Effector memory CD4-positive, alpha-beta T cell (primary cell): ENCODE measurements at regions not wholly inside any gene's neighbourhood (a gene's known extent, or its start where the extent isn't known, plus 50 kb on each side); places are given as distances from the start of the nearest gene placed in this dataset.

ENCODE experiments used
- DNase-seq, 3 donors: peaks; one replicate each; pipeline ENCODE4 v3.0.0-alpha.2; 2020
- H3K27ac ChIP-seq: 2 replicates; pipeline ENCODE4 v1.7.0; 2013; ENCODE audit warnings: mild to moderate bottlenecking, low read length, moderate library complexity; ENCODE audit not compliant: insufficient read depth, poor library complexity, severe bottlenecking
- H3K27me3 ChIP-seq: replicated peaks from 2 replicates; pipeline ENCODE4 v1.7.0; 2013; ENCODE audit warnings: mild to moderate bottlenecking, low read length; ENCODE audit not compliant: insufficient read depth, control insufficient read depth, poor library complexity, severe bottlenecking
- H3K36me3 ChIP-seq: 2 replicates; pipeline ENCODE4 v1.7.0; 2013; ENCODE audit warnings: mild to moderate bottlenecking, low read length, moderate library complexity; ENCODE audit not compliant: control insufficient read depth, insufficient read depth
- H3K4me1 ChIP-seq: 2 replicates; pipeline ENCODE4 v1.7.0; 2013; ENCODE audit warnings: low read length, mild to moderate bottlenecking; ENCODE audit not compliant: control insufficient read depth, insufficient read depth, poor library complexity, severe bottlenecking
- H3K4me3 ChIP-seq: 2 replicates; pipeline ENCODE4 v1.7.0; 2013; ENCODE audit warnings: low read length, low read depth, mild to moderate bottlenecking; ENCODE audit not compliant: insufficient read depth, poor library complexity, severe bottlenecking
- H3K9me3 ChIP-seq: 2 replicates; pipeline ENCODE4 v1.7.0; 2013; ENCODE audit warnings: mild to moderate bottlenecking, low read length, moderate library complexity; ENCODE audit not compliant: control insufficient read depth

DNA sequence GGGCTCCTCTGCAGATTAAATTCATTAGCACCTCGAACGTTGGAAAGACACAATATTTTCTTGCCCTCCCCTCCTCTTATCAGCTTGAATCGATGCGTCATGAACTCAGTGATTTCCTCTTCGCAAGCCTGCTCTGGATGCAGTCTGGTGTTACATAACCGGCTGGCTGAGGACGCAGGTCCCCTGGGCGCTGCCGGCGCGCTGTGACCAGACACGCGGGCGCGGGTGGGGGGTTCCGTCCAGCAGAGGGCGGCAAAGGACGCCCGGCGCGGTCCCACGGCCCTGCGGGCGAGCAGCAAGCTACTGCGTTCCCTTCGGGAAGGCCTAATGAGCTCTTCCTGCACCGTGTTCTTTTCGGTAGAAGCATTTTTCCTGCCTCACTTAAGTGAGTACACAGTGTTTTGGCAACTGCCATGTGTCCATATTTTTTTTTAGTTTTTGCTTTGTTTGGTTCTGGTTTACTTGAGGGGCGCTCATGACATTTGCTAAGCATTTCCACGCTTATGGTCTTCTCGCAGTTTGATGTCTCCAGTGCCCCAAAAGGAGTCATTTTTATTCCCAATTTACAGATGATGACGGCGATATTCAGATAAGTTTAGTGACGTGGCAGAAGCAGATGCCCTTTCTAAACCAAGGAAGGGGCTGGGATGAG, 112.2 kb upstream of the MBNL2 start:
- no peaks in the 10 kb centered on the region for H3K36me3 ChIP-seq
- DNase-seq: peak; percentile 64 to 69 (median 69)
- H3K4me3 ChIP-seq: no peak overlapping the region
- H3K27ac ChIP-seq: no peak overlapping the region
- peaks cover 6% of the 10 kb centered on the region for H3K4me1 ChIP-seq
- H3K9me3 ChIP-seq: no peaks in the 10 kb centered on the region
- H3K27me3 ChIP-seq: no peaks in the 10 kb centered on the region

DNA sequence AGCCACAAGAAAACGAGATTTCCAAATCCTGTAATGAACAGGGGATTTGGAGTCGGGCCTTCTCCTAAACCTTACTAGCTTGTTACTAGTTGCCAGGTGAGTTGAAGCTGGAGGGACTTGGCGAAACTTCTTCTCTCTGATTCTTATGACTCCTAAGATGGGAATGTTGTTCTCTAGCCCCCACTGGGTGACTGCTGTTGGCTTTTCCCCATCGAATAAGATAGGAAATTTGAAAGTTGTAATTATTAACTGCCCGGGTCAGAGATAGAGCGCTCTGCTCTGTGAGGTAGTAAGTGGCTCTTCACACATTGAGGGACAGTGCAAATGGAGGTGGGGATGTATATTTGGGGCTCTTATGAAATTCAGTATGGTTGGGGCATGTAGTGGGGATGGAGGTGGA, 111.2 kb upstream of the MBNL2 start:
- Histone ChIP-seq H3K27ac (no peak overlapping the region), H3K36me3 (no peaks in the 10 kb centered on the region), H3K4me3 (no peak overlapping the region), H3K4me1 (peaks cover 6% of the 10 kb centered on the region), H3K9me3 (no peaks in the 10 kb centered on the region), H3K27me3 (no peaks in the 10 kb centered on the region)
- DNase-seq: no peak

DNA sequence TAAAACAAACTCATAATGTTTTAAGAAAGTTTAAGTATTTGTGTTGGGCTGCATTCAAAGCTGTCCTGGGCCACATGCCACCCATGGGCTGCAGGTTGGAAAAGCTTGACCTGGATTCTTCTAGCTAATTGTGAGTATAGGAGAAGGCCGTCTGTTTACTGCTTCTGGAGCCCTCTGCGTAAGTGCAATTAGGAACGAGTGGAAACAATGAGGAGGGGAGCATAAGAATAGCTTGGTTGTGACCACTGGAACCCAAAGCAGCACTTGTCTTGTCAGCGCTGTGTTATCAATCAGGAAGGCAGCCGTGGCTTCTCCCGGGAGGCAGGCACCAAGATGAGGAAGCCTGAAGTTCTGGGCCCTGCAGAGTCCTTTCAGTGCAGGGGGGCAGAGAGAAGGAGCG, 110.4 kb upstream of the MBNL2 start:
- peaks cover 6% of the 10 kb centered on the region for H3K4me1 ChIP-seq
- no peak overlapping the region for H3K4me3 ChIP-seq
- no peak overlapping the region for H3K27ac ChIP-seq
- no peaks in the 10 kb centered on the region for H3K36me3 ChIP-seq
- no peaks in the 10 kb centered on the region for H3K9me3 ChIP-seq
- no peak for DNase-seq
- no peaks in the 10 kb centered on the region for H3K27me3 ChIP-seq

DNA sequence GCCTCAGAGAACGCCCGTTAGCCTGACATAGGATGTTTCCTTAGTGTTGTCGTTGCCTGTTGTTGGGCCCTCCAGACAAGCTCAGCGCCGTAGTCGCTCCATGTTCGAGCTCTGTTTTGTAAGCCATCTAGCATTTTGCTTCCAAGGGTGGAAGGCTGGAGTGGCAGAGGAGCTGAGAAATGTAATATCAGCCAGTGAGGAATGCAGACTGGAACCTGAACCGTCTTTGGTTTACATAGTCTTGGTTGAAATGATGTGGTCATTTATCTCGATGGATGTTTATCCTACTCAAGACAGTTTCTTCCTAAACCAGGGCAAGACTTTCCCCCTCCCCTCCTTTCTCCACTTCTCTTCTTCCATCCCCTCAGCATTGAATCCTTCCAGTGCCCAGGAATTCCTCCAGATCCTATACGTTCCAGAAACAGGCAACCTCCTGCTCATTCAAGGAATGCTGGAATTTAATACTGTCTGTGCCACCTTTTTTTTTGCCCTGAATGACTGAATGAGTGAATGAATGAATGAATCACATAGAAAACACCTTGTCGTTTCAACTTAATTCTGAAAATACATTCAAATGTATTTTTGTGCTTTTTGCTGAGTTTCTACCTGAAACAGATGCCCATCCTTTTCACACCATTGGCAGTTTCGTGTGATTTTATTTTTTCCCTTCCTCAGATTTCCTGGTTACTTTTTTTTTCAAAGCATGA, 109.5 kb upstream of the MBNL2 start:
- H3K27ac ChIP-seq: no peak overlapping the region
- DNase-seq: no peak
- H3K4me1 ChIP-seq: peaks cover 6% of the 10 kb centered on the region
- no peaks in the 10 kb centered on the region for H3K9me3 ChIP-seq
- H3K27me3 ChIP-seq: no peaks in the 10 kb centered on the region
- H3K36me3 ChIP-seq: no peaks in the 10 kb centered on the region
- H3K4me3 ChIP-seq: no peak overlapping the region

DNA sequence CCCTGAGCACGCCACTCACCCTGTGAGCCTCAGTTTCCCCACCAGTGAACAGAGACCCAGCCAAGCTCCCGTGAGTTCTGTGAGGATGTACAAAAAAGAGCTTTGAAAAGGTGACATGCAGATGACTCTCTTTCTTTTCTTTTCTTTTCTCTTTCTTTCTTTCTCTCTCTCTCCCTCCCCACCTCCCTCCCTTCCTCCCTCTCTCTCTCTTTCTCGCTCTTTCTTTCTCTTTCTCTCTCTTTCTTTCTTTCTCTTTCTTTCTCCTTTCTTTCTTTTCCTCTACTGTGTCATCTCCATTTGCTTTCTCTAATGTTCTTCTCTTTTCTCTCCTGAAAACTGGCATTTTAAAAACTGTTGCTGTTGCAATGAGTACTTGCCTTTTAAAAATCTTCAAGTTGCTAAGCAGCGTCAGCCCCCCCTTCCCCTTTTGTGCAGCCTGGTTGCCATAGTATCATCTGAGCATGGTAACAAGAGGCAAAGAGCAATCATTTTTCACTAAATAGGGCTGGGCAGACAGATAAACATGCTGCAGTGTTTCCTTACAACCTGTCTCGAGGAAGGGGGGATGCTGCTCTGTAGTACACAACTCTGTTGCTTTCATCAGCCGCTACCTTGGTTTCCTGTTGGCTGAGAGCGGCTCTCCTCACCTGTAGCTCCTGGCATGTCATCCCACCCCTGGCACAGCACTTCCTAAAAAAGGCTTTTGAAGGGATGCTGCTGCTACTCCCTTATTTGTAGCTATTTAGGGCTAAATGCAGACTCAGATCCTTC, 108.7 kb upstream of the MBNL2 start:
- no peaks in the 10 kb centered on the region for H3K27me3 ChIP-seq
- H3K27ac ChIP-seq: no peak overlapping the region
- DNase-seq: no peak
- H3K9me3 ChIP-seq: no peaks in the 10 kb centered on the region
- peaks cover 6% of the 10 kb centered on the region for H3K4me1 ChIP-seq
- no peaks in the 10 kb centered on the region for H3K36me3 ChIP-seq
- no peak overlapping the region for H3K4me3 ChIP-seq

DNA sequence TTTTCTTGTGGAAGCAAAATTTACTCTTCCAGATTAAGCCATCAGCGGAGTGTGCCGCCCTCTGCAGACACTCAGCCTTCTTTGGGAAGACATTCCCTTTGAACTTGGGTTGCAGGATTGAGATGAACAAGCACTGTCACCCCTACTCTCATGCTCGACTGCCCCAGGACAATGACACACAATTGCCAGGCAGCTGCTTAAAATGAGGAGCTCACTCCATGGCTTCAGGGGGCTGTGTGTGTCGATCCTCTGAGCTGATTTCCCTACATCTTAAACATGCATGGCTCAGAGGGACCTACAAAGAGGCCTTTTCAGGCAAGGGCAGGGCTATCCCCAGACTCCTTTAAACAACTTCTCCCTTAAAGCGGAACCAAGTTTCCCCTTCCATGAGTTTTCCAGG, 107.5 kb upstream of the MBNL2 start:
- no peak overlapping the region for H3K4me3 ChIP-seq
- DNase-seq: no peak
- no peaks in the 10 kb centered on the region for H3K27me3 ChIP-seq
- no peaks in the 10 kb centered on the region for H3K36me3 ChIP-seq
- H3K9me3 ChIP-seq: no peaks in the 10 kb centered on the region
- H3K27ac ChIP-seq: no peak overlapping the region
- peaks cover 3% of the 10 kb centered on the region for H3K4me1 ChIP-seq

DNA sequence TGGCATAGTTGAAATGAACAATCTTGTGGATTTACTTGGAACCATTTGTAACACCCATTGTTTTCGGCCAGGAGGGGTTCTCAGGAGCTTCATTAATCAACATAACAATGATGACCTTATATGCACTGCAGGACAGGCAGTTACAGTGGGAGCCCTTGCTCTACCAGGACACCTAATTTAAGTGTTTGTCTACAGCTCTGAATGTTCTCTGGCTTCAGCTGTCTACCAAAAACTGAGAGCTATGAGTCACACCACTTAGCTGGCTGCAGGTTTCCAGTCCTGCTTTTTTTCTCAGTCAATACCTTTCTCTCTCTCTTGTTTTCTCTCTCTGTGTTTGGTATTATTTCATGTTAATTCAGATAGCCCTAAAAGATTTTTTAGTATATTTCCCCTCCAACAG, 105.4 kb upstream of the MBNL2 start:
- Histone ChIP-seq H3K27ac (no peak overlapping the region), H3K36me3 (no peaks in the 10 kb centered on the region), H3K27me3 (no peaks in the 10 kb centered on the region), H3K4me1 (no peaks in the 10 kb centered on the region), H3K4me3 (no peak overlapping the region), H3K9me3 (no peaks in the 10 kb centered on the region)
- DNase-seq: no peak

DNA sequence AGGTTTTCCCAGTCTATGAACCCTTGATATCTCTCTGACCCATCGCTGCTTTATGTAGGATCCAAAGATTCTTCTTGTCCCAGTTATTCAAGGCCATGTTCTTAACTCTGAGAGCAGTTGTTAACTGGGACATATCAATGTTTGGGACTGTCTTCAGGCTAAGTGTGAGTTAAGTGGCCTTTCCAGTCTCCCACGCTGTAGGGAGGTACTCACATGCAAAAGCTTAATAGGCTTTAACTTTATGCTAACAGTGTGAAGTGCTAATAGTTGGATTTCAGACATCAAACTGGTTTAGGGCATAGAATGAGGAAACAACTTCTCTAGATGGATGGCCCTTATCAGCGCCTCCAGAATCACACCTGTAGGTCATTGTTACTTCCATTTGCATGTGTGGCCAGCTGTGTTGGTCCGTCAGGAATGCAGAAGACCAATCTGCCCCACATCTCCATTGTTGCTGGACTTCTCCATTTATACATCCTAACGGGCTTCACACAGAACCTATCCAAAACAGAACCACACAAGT, 104.7 kb upstream of the MBNL2 start:
- Histone ChIP-seq H3K4me1 (no peaks in the 10 kb centered on the region), H3K9me3 (no peaks in the 10 kb centered on the region), H3K27ac (no peak overlapping the region), H3K4me3 (no peak overlapping the region), H3K36me3 (no peaks in the 10 kb centered on the region), H3K27me3 (no peaks in the 10 kb centered on the region)
- DNase-seq: no peak

DNA sequence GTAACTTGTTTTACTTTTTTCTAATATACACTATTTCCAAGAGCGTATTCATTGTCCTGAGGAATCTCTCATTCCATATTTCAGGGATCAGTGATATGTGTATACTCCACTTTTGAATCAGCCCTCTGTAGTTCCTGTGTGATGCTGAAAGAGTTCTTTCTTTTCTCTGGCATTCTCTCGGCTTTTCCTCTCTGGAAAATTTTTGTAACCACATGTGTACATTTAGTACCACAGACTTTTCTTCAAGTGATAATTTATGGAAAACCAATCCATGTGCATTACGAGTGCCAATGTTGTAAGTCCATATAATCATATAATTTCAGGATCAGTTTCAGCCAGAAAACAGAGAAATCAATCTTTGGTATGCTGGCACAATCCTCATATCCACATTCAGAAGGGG, 102.2 kb upstream of the MBNL2 start:
- Histone ChIP-seq H3K36me3 (no peaks in the 10 kb centered on the region), H3K4me3 (no peak overlapping the region), H3K27me3 (no peaks in the 10 kb centered on the region), H3K9me3 (no peaks in the 10 kb centered on the region), H3K4me1 (no peaks in the 10 kb centered on the region), H3K27ac (no peak overlapping the region)
- DNase-seq: no peak

DNA sequence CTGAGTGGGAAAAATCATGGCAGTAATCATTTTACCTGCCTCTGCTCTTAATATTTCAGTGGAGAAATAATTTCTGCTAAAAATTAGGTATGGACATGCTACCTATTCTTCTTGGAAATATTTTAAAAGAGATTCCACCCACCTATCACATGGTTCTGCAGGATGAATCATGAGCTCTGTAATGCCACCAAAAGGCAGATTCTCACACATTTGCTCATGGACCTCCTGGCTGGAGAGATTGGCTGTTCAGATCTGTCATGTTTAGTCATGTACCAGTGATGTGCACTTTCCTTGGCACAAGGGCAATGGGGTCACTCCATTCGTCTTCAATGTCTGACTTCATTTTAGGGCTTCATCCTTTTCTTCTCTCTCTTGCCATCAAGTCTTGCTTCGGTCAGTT, 101.8 kb upstream of the MBNL2 start:
- H3K27ac ChIP-seq: no peak overlapping the region
- H3K4me1 ChIP-seq: no peaks in the 10 kb centered on the region

More for the DNA sequence above, 101.8 kb upstream of the MBNL2 start:
- DNase-seq: no peak
- no peaks in the 10 kb centered on the region for H3K27me3 ChIP-seq
- no peaks in the 10 kb centered on the region for H3K36me3 ChIP-seq
- no peak overlapping the region for H3K4me3 ChIP-seq
- H3K9me3 ChIP-seq: no peaks in the 10 kb centered on the region
